Posterior vena cava (tissue), 2 donors: ENCODE measurements at regions not wholly inside any gene's neighbourhood (a gene's known extent, or its start where the extent isn't known, plus 50 kb on each side); places are given as distances from the start of the nearest gene placed in this dataset.

ENCODE experiments used
- DNase-seq: peaks from one replicate; pipeline ENCODE4 v3.0.0-alpha.2; 2020; ENCODE audit warnings: low spot score
- intact Hi-C, 2 donors: fragments of 100-400 bp; cut with DNase I; formaldehyde crosslinking; loops; one replicate each; pipeline versions ENCODE4 v1.14.1 to v1.14.2; 2022 to 2023
- donor health status: DM: yes; HTN: yes; CAD: no.
- donor health status: DM: yes; HTN: yes; CAD: no.

DNA sequence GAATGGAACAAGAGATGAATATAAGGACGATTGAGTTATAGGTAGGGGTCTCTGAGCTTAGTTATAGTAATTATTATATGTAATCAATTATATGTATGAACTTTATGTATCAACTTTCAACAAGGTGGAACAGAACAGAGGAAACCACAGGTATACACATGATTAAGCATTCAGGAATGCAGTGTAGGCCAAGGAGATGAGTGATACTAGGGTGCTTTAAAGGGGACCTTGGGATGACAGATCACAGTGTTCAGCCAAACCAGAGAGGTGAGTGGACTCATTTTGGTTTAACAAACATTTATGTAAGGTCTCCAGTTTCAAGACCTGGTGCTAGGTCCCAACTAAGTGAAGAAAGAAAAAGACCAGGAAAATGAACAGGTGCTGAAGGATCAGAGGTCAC, 895.5 kb downstream of the ROBO2 start:
- DNase-seq: no peak
- intact Hi-C loops: no loop called here

GRCh38 chr3:77939726-77940125, 899.8 kb downstream of the ROBO2 start:
- intact Hi-C loops: no loop called here
- DNase-seq: no peak

GRCh38 chr3:77943598-77943997, 903.7 kb downstream of the ROBO2 start:
- intact Hi-C loops: no loop called here
- no peak for DNase-seq

DNA sequence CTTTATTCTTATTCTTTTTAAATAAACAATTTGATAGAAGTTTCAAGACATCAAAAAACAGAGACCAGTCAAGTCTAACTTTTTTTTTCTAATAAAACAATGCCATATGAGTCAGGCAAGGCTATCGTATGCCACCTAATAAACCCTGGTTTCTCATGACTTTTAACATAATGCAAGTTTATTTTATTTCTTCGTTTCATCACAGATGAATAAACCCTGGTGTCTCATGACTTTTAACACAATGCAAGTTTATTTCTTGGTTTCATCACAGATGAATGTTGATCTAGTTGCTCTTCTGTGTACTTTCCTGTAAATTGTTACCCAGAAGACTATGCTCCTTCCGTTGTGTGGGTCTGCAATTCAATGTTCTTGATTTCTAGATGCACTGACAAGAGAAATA, 905.4 kb downstream of the ROBO2 start:
- intact Hi-C loops: no loop called here

GRCh38 chr3:77947671-77948070, 907.8 kb downstream of the ROBO2 start:
- intact Hi-C loops: no loop called here
- no peak for DNase-seq

More for the DNA sequence above, 905.4 kb downstream of the ROBO2 start:
- no peak for DNase-seq

DNA sequence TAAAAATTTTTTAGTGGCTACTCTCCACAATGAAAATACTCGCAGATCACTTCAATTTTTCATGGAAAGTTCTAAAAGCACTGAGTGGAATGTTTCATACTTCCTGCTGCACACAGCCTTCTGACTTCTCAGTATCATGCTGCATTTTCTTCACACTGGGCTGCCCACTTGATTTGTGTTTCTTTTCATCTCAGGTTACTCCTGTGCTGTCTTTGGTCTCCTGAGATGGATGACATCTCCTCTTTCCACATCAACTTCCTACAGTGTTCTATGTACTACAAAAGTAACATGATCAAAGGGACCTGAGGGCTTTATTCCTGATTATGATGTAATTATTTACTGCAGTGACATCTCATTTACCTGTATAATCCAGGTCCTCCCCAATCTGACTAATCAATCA, 927.7 kb downstream of the ROBO2 start:
- intact Hi-C loops: loop anchor here in 1 of 2 donors (5.0 kb wide), 1 partner anchor 415 kb away; no protein-coding TSS in a partner anchor

DNA sequence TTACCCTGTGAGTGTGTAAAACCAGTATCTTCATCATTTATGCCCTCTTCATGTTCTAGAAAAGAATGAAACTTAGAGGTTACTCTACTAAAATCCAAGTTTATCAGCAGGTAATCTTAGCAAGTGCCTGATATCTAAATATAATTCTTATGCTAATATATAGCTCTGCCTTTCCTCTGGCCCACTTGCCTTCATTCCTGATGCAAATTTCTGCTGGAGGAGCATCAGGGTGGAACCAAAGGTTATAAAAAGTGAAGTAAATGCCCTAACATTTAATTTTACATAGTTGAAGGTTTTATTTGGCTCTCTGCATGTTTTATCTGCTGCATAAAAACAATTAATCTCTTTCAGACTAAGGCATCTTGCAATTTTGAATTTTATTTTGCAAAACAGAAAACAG, 936.2 kb downstream of the ROBO2 start:
- intact Hi-C loops: no loop called here
- DNase-seq: no peak

More for the DNA sequence above, 927.7 kb downstream of the ROBO2 start:
- no peak for DNase-seq

GRCh38 chr3:78003090-78003489, 963.2 kb downstream of the ROBO2 start:
- no peak for DNase-seq
- intact Hi-C loops: no loop called here

GRCh38 chr3:78004571-78004970, 964.7 kb downstream of the ROBO2 start:
- DNase-seq: no peak
- intact Hi-C loops: no loop called here

- DNase-seq: no peak
- intact Hi-C loops: no loop called here
Observed at GRCh38 chr3:78013653-78014052, 973.8 kb downstream of the ROBO2 start.

GRCh38 chr3:78015856-78016255, 976.0 kb downstream of the ROBO2 start:
- intact Hi-C loops: no loop called here

DNA sequence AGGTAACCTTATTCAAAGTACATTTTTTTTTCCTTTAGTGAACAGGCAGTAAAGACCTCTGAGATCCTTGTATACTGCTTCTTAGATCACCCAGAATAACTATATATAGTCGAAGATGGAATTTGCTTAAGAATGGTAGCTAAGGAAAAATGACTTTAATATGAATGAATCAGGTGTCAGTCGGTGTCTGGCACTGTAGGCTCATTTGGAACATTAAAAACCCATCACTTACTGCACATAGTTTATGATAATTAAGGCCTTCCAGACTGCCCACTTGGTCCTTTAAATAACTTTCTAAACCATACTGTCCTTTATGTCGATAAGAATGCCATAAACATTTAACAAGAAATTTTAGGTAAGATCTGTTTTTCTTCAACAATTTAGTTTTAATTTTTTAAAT, 981.8 kb downstream of the ROBO2 start:
- intact Hi-C loops: no loop called here
- DNase-seq: no peak

More at GRCh38 chr3:78015856-78016255, 976.0 kb downstream of the ROBO2 start:
- no peak for DNase-seq

GRCh38 chr3:78022232-78022631, 982.3 kb downstream of the ROBO2 start:
- DNase-seq: no peak
- intact Hi-C loops: no loop called here

DNA sequence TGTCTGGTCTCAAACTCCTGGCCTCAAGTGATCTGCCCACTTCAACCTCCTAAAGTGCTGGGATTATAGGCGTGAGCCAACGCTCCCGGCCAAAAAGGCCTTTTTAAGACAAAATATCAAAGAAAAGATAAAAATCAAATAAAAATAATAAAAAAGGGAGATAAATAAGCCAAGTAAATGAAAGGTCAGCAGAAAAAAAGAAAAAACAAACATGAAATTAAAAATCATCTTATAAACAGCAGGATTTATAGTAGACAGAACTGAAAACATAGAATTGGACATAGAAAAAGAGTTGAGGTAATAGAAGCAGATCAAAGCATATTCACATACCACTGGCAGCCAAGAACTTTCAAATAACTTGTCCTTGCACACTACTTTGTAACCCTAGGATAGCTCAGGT, 983.4 kb downstream of the ROBO2 start:
- DNase-seq: no peak
- intact Hi-C loops: no loop called here

DNA sequence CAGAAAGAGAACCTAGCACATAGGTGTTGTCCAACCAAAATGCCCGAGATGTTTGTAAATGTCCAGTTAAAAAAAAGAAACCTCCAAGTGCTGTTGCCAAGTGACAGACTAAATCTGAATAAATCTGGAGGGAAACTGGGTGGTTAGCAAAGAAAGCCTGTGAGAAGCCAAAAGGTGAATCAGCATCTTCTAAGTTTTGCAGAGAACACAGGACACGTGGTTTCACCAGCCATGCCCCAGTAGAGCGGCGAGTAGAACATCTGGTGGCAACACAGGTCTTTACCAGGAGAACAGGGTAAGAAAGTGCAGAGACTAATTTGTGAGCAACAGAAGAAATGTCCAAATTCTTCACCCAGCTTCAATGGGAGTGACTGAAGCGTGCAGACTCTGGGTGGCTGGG, 986.0 kb downstream of the ROBO2 start:
- intact Hi-C loops: no loop called here
- no peak for DNase-seq

DNA sequence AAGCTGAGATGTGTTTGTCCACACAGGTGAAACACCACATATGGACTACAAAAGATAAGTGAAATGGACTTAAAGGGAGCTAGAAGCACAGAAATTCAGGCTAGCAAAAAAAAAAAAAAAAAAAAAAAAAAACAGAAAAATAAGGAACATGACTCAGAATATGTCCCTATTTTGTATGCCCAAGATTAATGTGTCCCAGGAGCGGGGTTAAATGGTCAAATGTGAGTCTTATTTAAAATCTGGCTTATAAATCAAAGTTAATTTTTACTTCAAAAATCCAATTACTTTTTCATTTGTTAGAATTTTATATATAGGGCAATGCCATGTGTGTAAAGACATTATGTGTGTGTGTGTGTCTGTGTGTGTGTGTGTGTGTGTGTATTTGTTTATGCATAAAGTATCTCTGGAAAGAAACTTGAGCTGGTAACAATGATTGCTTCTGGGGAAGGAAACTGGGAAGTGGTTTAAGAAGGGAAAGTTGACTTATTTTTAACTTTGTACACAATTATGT, 986.5 kb downstream of the ROBO2 start:
- no peak for DNase-seq
- intact Hi-C loops: no loop called here

DNA sequence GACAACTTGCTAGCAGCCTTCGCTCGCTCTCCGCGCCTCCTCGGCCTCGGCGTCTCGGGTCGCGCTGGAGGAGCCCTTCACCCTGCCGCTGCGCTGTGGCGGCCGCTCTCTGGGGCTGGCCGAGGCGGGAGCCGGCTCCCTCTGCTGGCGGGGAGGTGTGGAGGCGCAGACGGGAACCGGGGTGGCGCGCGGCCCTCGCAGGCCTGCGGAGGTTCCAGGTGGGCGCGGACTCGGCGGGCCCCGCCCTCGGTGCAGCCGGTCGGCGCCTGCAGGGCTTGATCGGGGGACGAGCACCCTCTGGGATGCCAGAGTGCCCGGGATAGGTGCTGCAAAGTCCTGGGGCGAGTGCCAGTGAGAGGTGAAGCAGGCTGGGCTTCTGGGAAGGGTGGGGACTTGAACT, 989.9 kb downstream of the ROBO2 start:
- DNase-seq: peak; percentile 74
- intact Hi-C loops: no loop called here

GRCh38 chr3:78035131-78035641, 995.3 kb downstream of the ROBO2 start:
- DNase-seq: no peak
- intact Hi-C loops: no loop called here

DNA sequence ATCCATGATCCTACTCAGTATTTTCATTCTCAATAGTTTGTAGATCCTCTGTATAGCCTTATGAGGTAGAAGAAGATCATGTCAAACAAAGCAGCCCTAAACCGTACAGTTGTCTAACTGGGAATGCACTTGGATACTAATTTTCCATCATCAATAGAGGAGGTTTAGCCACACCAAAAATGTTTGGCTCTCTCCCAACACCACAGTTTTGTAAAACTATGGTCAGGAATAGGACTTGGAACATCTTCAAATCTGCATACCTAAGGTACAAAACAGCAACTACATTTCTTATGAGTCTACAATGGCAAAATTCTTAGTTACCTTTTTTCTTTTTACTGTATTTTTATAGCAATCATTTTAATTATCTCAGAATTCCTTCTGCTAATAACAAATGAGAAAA, 1001.6 kb downstream of the ROBO2 start:
- DNase-seq: no peak
- intact Hi-C loops: no loop called here

- DNase-seq: no peak
Observed at GRCh38 chr3:78046566-78046965, 1006.7 kb downstream of the ROBO2 start.

GRCh38 chr3:78048698-78049097, 1008.8 kb downstream of the ROBO2 start:
- DNase-seq: no peak
- intact Hi-C loops: no loop called here

More at GRCh38 chr3:78046566-78046965, 1006.7 kb downstream of the ROBO2 start:
- intact Hi-C loops: no loop called here

- intact Hi-C loops: no loop called here
- DNase-seq: no peak
Observed at GRCh38 chr3:78049521-78049920, 1009.6 kb downstream of the ROBO2 start.
